ENCODE measurements at regions not wholly inside any gene's neighbourhood (a gene's known extent, or its start where the extent isn't known, plus 50 kb on each side); places are given as distances from the start of the nearest gene placed in this dataset.
"Not testable (repeated sequence)": the region's sequence is repeated elsewhere in the genome, so short reads cannot be mapped to it uniquely, and the experiment has no call there.

DNA sequence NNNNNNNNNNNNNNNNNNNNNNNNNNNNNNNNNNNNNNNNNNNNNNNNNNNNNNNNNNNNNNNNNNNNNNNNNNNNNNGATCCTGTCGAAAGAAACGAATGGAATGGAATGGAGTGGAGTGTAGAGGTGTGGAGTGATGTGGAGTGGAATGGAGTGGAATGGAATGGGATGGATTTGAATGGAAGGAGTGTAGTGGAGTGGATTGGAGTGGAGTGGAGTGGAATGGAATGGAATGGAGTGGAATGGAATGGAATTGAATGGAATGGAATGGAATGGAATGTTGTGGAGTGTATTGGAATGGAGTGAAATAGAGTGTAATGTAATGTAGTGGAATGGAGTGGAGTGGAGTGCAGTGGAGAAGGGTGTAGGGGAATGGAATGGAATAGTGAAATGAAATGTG lies 1275.4 kb upstream of the TPTE start:
- H3K4me3 ChIP-seq; H3K4me1 ChIP-seq (ENCODE audit: insufficient read depth); intact Hi-C loops (cut with DNase I); H3K27me3 ChIP-seq; DNase-seq; H3K27ac ChIP-seq; H3K9me3 ChIP-seq; H3K36me3 ChIP-seq: not testable (repeated sequence)
- WGBS, 3 donors = 16 to 53% (median 52%) methylated on average over 2 of the region's 2 CpGs

DNA sequence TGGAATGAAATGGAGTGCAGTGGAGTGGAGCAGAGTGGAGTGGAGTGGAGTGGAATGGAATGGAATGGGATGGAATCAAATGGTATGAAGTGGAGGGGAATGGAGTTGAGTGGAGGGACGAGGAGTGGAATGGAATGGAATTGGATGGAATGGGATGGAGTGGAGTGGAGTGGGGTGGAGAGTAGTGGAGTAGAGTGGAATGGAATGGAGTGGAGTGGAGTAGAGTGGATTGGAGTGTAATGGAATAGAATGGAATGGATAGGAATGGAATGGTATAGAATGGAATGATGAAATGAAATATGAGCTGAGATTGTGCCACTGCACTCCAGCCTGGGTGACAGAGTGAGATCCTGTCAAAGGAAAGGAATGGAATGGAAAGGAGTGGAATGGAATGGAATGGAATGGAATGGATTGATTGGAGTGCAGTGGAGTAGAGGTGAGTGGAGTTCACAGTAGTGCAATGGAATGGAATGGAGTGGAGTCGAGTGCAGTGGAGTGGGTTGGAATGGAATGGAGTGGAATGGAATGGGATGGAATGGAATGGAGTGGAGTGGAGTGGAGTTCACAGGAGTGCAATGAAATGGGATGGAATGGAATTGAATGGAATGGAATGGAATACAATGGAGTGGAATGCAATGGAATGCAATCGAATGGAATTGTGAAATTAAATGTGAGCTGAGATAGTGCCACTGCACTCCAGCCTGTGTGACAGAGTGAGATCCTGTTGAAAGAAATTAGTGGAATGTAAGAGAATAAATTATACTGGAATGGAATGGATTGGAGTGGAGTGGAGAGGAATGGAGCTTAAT lies 1274.7 kb upstream of the TPTE start:
- H3K4me3 ChIP-seq; H3K27ac ChIP-seq; H3K27me3 ChIP-seq; H3K36me3 ChIP-seq; H3K9me3 ChIP-seq; intact Hi-C loops (cut with DNase I); H3K4me1 ChIP-seq (ENCODE audit: insufficient read depth): not testable (repeated sequence)
- peak in 4 of 5 donors; percentile 4 to 13 (median 8) for DNase-seq
- WGBS, 3 donors = 36 to 46% (median 45%) methylated on average over 3 of the region's 3 CpGs

DNA sequence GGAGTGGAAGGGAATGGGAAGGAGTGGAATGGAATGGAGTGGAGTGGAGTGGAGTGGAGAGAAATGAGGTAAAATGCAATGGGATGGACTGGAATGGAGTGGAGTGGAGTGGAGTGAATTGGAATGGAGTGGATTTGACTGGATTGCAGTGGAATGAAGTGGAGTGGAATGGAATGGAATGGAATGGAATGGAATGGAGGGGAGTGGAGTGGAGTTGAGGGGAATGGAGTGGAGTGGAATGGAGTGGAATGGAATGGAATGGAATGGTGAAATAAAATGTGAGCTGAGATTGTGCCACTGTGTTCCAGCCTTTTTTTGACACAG lies 1274.1 kb upstream of the TPTE start:
- intact Hi-C loops (cut with DNase I) = not testable (repeated sequence)

DNA sequence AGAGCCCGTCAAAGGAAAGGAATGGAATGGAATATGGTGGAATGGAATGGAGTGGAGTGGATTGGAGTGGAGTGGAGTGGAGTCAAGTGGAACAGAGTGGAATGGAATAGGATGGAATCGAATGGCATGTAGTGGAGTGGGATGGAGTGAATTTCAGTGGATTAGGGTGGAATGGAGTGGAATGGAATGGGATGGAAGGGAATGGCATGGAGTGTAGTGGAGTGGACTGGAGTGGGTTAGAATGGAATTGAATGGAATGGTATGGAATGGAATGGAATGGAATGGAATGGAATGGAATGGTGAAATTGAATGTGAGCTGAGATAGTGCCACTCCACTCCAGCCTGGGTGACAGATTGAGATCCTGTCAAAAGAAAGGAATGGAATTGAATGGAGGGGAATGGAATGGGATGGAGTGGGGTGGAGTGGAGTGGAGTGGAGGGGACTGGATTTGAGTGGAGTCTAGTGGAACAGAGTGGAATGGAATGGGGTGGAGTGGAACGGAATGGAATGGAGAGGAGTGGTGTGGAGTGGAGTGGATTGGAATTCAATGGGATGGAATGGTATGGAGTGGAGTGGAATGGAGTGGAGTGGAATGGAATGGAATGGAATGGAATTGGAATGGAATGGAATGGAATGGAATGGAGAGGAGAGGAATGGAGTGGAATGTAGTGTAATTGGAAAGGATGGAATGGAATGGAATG lies 1273.6 kb upstream of the TPTE start:
- intact Hi-C loops (cut with DNase I); H3K4me1 ChIP-seq (ENCODE audit: insufficient read depth); H3K36me3 ChIP-seq; H3K27me3 ChIP-seq; H3K4me3 ChIP-seq; H3K9me3 ChIP-seq; H3K27ac ChIP-seq: not testable (repeated sequence)
- peak in 3 of 5 donors; percentile 1 to 5 (median 2) for DNase-seq
- 50 to 57% (median 51%) methylated on average over 3 of the region's 3 CpGs for WGBS, 3 donors

More for the DNA sequence above, 1274.1 kb upstream of the TPTE start:
- H3K4me1 ChIP-seq (ENCODE audit: insufficient read depth); H3K9me3 ChIP-seq; H3K36me3 ChIP-seq; H3K27me3 ChIP-seq; H3K27ac ChIP-seq; H3K4me3 ChIP-seq: not testable (repeated sequence)
- DNase-seq = peak in 3 of 5 donors; percentile 1 to 4 (median 3)

All from ovary (tissue), 7 donors.